ENCODE measurements at regions not wholly inside any gene's neighbourhood (a gene's known extent, or its start where the extent isn't known, plus 50 kb on each side); places are given as distances from the start of the nearest gene placed in this dataset.

DNA sequence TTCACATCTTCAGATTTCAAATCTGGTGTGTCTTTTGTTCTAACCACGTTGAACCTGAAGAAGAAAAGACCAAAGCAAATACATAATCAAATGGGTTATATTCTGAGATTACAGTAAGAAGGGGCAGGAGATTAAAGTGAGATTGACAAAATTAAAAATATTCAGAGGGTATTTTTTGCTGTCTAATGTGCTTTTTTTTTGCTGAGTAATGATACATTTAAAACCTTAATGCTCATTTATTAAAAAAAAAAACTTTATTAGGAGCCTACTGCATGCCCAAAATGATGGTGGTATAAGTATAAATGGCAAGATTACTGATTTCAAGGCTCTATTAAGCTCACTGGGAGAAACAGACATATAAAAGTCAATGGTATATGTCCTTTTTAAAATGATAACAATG, 459.4 kb downstream of the FGF9 start:
- no peak for TF ChIP-seq POLR2A (IDR thresholded peaks at IDR 0.05)
- TF ChIP-seq, protein P1, sequence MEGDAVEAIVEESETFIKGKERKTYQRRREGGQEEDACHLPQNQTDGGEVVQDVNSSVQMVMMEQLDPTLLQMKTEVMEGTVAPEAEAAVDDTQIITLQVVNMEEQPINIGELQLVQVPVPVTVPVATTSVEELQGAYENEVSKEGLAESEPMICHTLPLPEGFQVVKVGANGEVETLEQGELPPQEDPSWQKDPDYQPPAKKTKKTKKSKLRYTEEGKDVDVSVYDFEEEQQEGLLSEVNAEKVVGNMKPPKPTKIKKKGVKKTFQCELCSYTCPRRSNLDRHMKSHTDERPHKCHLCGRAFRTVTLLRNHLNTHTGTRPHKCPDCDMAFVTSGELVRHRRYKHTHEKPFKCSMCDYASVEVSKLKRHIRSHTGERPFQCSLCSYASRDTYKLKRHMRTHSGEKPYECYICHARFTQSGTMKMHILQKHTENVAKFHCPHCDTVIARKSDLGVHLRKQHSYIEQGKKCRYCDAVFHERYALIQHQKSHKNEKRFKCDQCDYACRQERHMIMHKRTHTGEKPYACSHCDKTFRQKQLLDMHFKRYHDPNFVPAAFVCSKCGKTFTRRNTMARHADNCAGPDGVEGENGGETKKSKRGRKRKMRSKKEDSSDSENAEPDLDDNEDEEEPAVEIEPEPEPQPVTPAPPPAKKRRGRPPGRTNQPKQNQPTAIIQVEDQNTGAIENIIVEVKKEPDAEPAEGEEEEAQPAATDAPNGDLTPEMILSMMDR (IDR thresholded peaks at IDR 0.05): no peak

All from testis (tissue), 2 donors.